HG02610 (cell line): ENCODE measurements at regions not wholly inside any gene's neighbourhood (a gene's known extent, or its start where the extent isn't known, plus 50 kb on each side); places are given as distances from the start of the nearest gene placed in this dataset.
"Not testable (repeated sequence)": the region's sequence is repeated elsewhere in the genome, so short reads cannot be mapped to it uniquely, and the experiment has no call there.

Experiments
- ATAC-seq: cut with Tn5 transposase; IDR thresholded peaks from one replicate; pipeline ENCODE4 v1.9.1; 2021; ENCODE audit warnings: mild to moderate bottlenecking, moderate library complexity; ENCODE audit not compliant: unreplicated experiment

- no peak for ATAC-seq
These were observed 53.4 kb downstream of the HES1 start for GRCh38 chr3:194189243-194189791.

- not testable (repeated sequence) for ATAC-seq
These were observed 55.9 kb downstream of the HES1 start for GRCh38 chr3:194191850-194192249.

- peak; percentile 58 for ATAC-seq
These were observed 58.3 kb downstream of the HES1 start for GRCh38 chr3:194194051-194194756.

- ATAC-seq, result no peak
These were observed 58.8 kb downstream of the HES1 start for GRCh38 chr3:194194757-194195085.

- no peak for ATAC-seq
These were observed 59.7 kb downstream of the HES1 start for GRCh38 chr3:194195611-194196010.

GRCh38 chr3:194196876-194197275 lies 60.9 kb downstream of the HES1 start:
- no peak for ATAC-seq

- no peak for ATAC-seq
These were observed 61.5 kb downstream of the HES1 start for GRCh38 chr3:194197396-194197960.

GRCh38 chr3:194197981-194198695 lies 62.2 kb downstream of the HES1 start:
- ATAC-seq, result no peak

- no peak for ATAC-seq
These were observed 63.0 kb downstream of the HES1 start for GRCh38 chr3:194198938-194199337.

GRCh38 chr3:194200422-194201081 lies 64.6 kb downstream of the HES1 start:
- no peak for ATAC-seq

GRCh38 chr3:194201953-194202666 lies 66.2 kb downstream of the HES1 start:
- no peak for ATAC-seq

- ATAC-seq, result no peak
These were observed 67.6 kb downstream of the HES1 start for GRCh38 chr3:194203482-194204041.

- ATAC-seq, result no peak
These were observed 68.4 kb downstream of the HES1 start for GRCh38 chr3:194204042-194204987.

GRCh38 chr3:194205675-194206133 lies 69.8 kb downstream of the HES1 start:
- no peak for ATAC-seq

GRCh38 chr3:194206320-194206719 lies 70.4 kb downstream of the HES1 start:
- ATAC-seq, result no peak

GRCh38 chr3:194208709-194209108 lies 72.8 kb downstream of the HES1 start:
- ATAC-seq, result no peak

GRCh38 chr3:194212161-194212844 lies 76.4 kb downstream of the HES1 start:
- ATAC-seq, result no peak

- no peak for ATAC-seq
These were observed 76.9 kb downstream of the HES1 start for GRCh38 chr3:194212845-194213331.

- no peak for ATAC-seq
These were observed 79.4 kb downstream of the HES1 start for GRCh38 chr3:194215392-194215791.
